Sigmoid colon (tissue), 4 donors: ENCODE measurements at regions not wholly inside any gene's neighbourhood (a gene's known extent, or its start where the extent isn't known, plus 50 kb on each side); places are given as distances from the start of the nearest gene placed in this dataset.

Experiments used
- CTCF ChIP-seq, 4 experiments: fragments of 450-650 bp in 3 of 4; fragments of 200-600 bp in 1 of 4; IDR thresholded peaks; one replicate each; pipeline ENCODE4 v1.5.1; 2016 to 2019; ENCODE audit warnings: antibody characterized with exemption in 4 of 4, mild to moderate bottlenecking in 3 of 4, moderate library complexity in 2 of 4
- EP300 ChIP-seq, 4 donors: sonication (generic); formaldehyde crosslinking; IDR thresholded peaks; one replicate each; pipeline ENCODE4 v1.6.1; 2017; ENCODE audit warnings: antibody characterized with exemption in 4 of 4
- POLR2AphosphoS5 ChIP-seq, 4 donors: sonication (generic); formaldehyde crosslinking; IDR thresholded peaks; one replicate each; pipeline ENCODE4 v1.6.1; 2017; ENCODE audit warnings: antibody characterized with exemption in 4 of 4

DNA sequence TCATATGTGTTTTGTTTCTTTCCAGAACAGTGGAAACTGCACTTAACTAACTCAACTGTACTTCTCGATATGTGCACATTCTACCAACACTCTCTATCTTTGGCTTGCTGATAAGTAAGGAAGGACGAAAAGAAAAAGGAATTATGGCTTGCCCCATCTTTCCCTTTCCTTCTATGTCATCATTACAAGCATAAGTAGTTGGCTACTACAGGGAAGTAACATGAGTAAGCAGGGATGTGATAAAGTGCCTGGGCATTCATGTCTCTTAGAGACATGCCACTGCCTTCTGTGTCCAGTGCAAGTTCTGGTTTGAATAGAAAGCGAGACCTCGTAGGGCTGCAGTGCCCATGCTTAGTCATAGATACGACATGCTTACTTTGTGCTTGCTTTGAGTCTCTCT lies 342.5 kb downstream of the ETS1 start:
- TF ChIP-seq CTCF (IDR thresholded peaks at IDR 0.05) (no peak), POLR2AphosphoS5 (IDR thresholded peaks at IDR 0.05) (no peak), EP300 (IDR thresholded peaks at IDR 0.05) (no peak)
